ENCODE measurements at regions not wholly inside any gene's neighbourhood (a gene's known extent, or its start where the extent isn't known, plus 50 kb on each side); places are given as distances from the start of the nearest gene placed in this dataset.
"Not testable (repeated sequence)": the region's sequence is repeated elsewhere in the genome, so short reads cannot be mapped to it uniquely, and the experiment has no call there.

GRCh38 chr2:83967854-83968253, 491.2 kb downstream of the SUCLG1 start:
- CTCF ChIA-PET: no interaction called here
- no peak overlapping the region for H3K4me3 ChIP-seq (ENCODE audit: low read depth, low read length, poor library complexity, severe bottlenecking)

GRCh38 chr2:83966946-83967345, 492.1 kb downstream of the SUCLG1 start:
- H3K27me3 ChIP-seq (replicated peaks; ENCODE audit: insufficient read depth, low read depth, low read length, poor library complexity); BruUV-seq (replicated peaks); H3K4me3 ChIP-seq (ENCODE audit: low read depth, low read length, poor library complexity, severe bottlenecking); POLR2A ChIA-PET (ENCODE audit: low non-redundant PET); intact Hi-C loops (cut with micrococcal nuclease; ENCODE audit: unreplicated experiment); H3K36me3 ChIP-seq (ENCODE audit: insufficient read depth, low read length, poor library complexity, severe bottlenecking); H3K9me3 ChIP-seq (ENCODE audit: low read depth, low read length, poor library complexity, severe bottlenecking); H3K27ac ChIP-seq (ENCODE audit: low read depth, low read length, poor library complexity, severe bottlenecking); DNase-seq (ENCODE audit: low spot score); CTCF ChIA-PET; H3K4me1 ChIP-seq (ENCODE audit: insufficient read depth, low read length, poor library complexity, severe bottlenecking): not testable (repeated sequence)

More at GRCh38 chr2:83967854-83968253, 491.2 kb downstream of the SUCLG1 start:
- H3K4me1 ChIP-seq (ENCODE audit: insufficient read depth, low read length, poor library complexity, severe bottlenecking): no peaks in the 10 kb centered on the region
- H3K27me3 ChIP-seq (replicated peaks; ENCODE audit: insufficient read depth, low read depth, low read length, poor library complexity): no peaks in the 10 kb centered on the region
- intact Hi-C loops (cut with micrococcal nuclease; ENCODE audit: unreplicated experiment): no loop called here
- no peak for TF ChIP-seq EZH2 (IDR thresholded peaks at IDR 0.05; ENCODE audit: borderline replicate concordance, low read depth, low read length, poor library complexity, severe bottlenecking)
- TF ChIP-seq, protein P1, sequence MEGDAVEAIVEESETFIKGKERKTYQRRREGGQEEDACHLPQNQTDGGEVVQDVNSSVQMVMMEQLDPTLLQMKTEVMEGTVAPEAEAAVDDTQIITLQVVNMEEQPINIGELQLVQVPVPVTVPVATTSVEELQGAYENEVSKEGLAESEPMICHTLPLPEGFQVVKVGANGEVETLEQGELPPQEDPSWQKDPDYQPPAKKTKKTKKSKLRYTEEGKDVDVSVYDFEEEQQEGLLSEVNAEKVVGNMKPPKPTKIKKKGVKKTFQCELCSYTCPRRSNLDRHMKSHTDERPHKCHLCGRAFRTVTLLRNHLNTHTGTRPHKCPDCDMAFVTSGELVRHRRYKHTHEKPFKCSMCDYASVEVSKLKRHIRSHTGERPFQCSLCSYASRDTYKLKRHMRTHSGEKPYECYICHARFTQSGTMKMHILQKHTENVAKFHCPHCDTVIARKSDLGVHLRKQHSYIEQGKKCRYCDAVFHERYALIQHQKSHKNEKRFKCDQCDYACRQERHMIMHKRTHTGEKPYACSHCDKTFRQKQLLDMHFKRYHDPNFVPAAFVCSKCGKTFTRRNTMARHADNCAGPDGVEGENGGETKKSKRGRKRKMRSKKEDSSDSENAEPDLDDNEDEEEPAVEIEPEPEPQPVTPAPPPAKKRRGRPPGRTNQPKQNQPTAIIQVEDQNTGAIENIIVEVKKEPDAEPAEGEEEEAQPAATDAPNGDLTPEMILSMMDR (conservative IDR thresholded peaks at IDR 0.05; ENCODE audit: low read depth, low read length): no peak
- no TSS peak for BruUV-seq (replicated peaks)
- no peak for DNase-seq (ENCODE audit: low spot score)
- H3K9me3 ChIP-seq (ENCODE audit: low read depth, low read length, poor library complexity, severe bottlenecking): no peaks in the 10 kb centered on the region
- POLR2A ChIA-PET (ENCODE audit: low non-redundant PET): no interaction called here
- H3K27ac ChIP-seq (ENCODE audit: low read depth, low read length, poor library complexity, severe bottlenecking): no peak overlapping the region
- H3K36me3 ChIP-seq (ENCODE audit: insufficient read depth, low read length, poor library complexity, severe bottlenecking): no peaks in the 10 kb centered on the region

- intact Hi-C loops (cut with micrococcal nuclease; ENCODE audit: unreplicated experiment): no loop called here
- Histone ChIP-seq H3K4me3 (ENCODE audit: low read depth, low read length, poor library complexity, severe bottlenecking) (no peak overlapping the region), H3K9me3 (ENCODE audit: low read depth, low read length, poor library complexity, severe bottlenecking) (no peaks in the 10 kb centered on the region), H3K36me3 (ENCODE audit: insufficient read depth, low read length, poor library complexity, severe bottlenecking) (no peaks in the 10 kb centered on the region), H3K4me1 (ENCODE audit: insufficient read depth, low read length, poor library complexity, severe bottlenecking) (no peaks in the 10 kb centered on the region), H3K27me3 (replicated peaks; ENCODE audit: insufficient read depth, low read depth, low read length, poor library complexity) (no peaks in the 10 kb centered on the region), H3K27ac (ENCODE audit: low read depth, low read length, poor library complexity, severe bottlenecking) (no peak overlapping the region)
- TF ChIP-seq EZH2 (IDR thresholded peaks at IDR 0.05; ENCODE audit: borderline replicate concordance, low read depth, low read length, poor library complexity, severe bottlenecking): no peak
- TF ChIP-seq, protein P1 (conservative IDR thresholded peaks at IDR 0.05; ENCODE audit: low read depth, low read length): no peak
- DNase-seq (ENCODE audit: low spot score): no peak
- no TSS peak for BruUV-seq (replicated peaks)
- ChIA-PET CTCF (no interaction called here), POLR2A (ENCODE audit: low non-redundant PET) (no interaction called here)
Observed at GRCh38 chr2:83961512-83961911, 497.6 kb downstream of the SUCLG1 start.

- CTCF ChIA-PET: no interaction called here
- TF ChIP-seq, protein P1 (conservative IDR thresholded peaks at IDR 0.05; ENCODE audit: low read depth, low read length): no peak
- no peak for TF ChIP-seq EZH2 (IDR thresholded peaks at IDR 0.05; ENCODE audit: borderline replicate concordance, low read depth, low read length, poor library complexity, severe bottlenecking)
- POLR2A ChIA-PET (ENCODE audit: low non-redundant PET): no interaction called here
- no peaks in the 10 kb centered on the region for H3K9me3 ChIP-seq (ENCODE audit: low read depth, low read length, poor library complexity, severe bottlenecking)
- no peak overlapping the region for H3K4me3 ChIP-seq (ENCODE audit: low read depth, low read length, poor library complexity, severe bottlenecking)
- DNase-seq (ENCODE audit: low spot score): no peak
- H3K36me3 ChIP-seq (ENCODE audit: insufficient read depth, low read length, poor library complexity, severe bottlenecking): no peaks in the 10 kb centered on the region
- H3K27me3 ChIP-seq (replicated peaks; ENCODE audit: insufficient read depth, low read depth, low read length, poor library complexity): no peaks in the 10 kb centered on the region
- H3K27ac ChIP-seq (ENCODE audit: low read depth, low read length, poor library complexity, severe bottlenecking): no peak overlapping the region
- BruUV-seq (replicated peaks): no TSS peak
- H3K4me1 ChIP-seq (ENCODE audit: insufficient read depth, low read length, poor library complexity, severe bottlenecking): no peaks in the 10 kb centered on the region
- intact Hi-C loops (cut with micrococcal nuclease; ENCODE audit: unreplicated experiment): no loop called here
Observed at GRCh38 chr2:83960371-83960770, 498.7 kb downstream of the SUCLG1 start.

All from A673 (cell line).